ENCODE measurements at regions not wholly inside any gene's neighbourhood (a gene's known extent, or its start where the extent isn't known, plus 50 kb on each side); places are given as distances from the start of the nearest gene placed in this dataset.

GRCh38 chr13:85725433-85725832 lies 73.8 kb downstream of the SLITRK6 start:
- TF ChIP-seq CTCF (IDR thresholded peaks at IDR 0.05 in 8 of 11, conservative IDR thresholded peaks at IDR 0.05 in 3 of 11) (no peak), POLR2AphosphoS5 (IDR thresholded peaks at IDR 0.05) (no peak), POLR2A (IDR thresholded peaks at IDR 0.05) (no peak)
